OCI-LY3 (cell line): ENCODE measurements at regions not wholly inside any gene's neighbourhood (a gene's known extent, or its start where the extent isn't known, plus 50 kb on each side); places are given as distances from the start of the nearest gene placed in this dataset.

ENCODE experiments used
- EZH2phosphoT487 ChIP-seq: fragments of 200-600 bp; shearing (Covaris generic); IDR thresholded peaks from 2 replicates; pipeline ENCODE4 v1.6.1; 2018; ENCODE audit warnings: antibody characterized with exemption, mixed run types, low read depth
- TF ChIP-seq, protein P1 (sequence below): fragments of 200-600, 300-600 bp; sonication (generic); IDR thresholded peaks from 2 replicates; pipeline ENCODE4 v1.5.1; 2014; ENCODE audit warnings: antibody characterized with exemption, low read length, low read depth

DNA sequence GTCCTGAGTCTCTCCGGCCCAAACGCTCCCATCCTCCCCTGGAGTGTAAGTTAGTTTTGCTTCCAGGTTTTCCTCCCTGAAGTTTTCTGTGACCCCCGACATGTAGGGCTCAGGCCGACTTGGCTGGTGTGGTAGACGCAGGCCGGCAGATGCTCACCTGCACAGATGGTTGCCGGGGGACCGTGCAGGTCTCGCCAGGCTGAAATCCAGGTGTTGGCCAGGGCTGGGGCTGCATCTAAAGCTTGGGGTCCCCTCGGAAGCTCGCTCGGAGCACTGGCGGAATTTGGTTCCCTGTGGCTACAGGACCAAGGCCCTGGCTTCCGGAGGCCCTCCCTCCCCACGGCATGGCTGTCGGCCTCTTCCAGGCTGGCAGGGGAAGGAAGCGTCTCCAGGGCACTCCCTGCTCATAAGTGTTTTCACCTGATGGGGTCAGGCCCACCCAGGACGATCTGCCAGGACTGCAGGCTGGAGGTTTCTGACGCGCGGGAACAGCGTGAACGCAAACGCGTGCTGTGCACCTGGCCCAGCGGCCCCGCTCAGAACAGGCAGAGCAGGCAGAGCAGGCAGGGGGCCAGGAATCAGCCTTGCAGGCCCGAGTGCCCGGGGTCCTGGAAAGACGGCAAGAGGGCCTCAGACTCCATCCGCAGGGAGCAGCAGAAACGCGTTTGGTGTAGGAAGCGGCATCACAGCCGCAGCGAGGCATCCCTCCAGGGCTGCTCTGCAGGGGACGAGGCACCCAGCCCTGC lies 258.2 kb downstream of the BRD1 start:
- TF ChIP-seq, protein P1, sequence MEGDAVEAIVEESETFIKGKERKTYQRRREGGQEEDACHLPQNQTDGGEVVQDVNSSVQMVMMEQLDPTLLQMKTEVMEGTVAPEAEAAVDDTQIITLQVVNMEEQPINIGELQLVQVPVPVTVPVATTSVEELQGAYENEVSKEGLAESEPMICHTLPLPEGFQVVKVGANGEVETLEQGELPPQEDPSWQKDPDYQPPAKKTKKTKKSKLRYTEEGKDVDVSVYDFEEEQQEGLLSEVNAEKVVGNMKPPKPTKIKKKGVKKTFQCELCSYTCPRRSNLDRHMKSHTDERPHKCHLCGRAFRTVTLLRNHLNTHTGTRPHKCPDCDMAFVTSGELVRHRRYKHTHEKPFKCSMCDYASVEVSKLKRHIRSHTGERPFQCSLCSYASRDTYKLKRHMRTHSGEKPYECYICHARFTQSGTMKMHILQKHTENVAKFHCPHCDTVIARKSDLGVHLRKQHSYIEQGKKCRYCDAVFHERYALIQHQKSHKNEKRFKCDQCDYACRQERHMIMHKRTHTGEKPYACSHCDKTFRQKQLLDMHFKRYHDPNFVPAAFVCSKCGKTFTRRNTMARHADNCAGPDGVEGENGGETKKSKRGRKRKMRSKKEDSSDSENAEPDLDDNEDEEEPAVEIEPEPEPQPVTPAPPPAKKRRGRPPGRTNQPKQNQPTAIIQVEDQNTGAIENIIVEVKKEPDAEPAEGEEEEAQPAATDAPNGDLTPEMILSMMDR, result no peak
- TF ChIP-seq EZH2phosphoT487, result no peak
